ENCODE measurements at regions not wholly inside any gene's neighbourhood (a gene's known extent, or its start where the extent isn't known, plus 50 kb on each side); places are given as distances from the start of the nearest gene placed in this dataset.
"Not testable (repeated sequence)": the region's sequence is repeated elsewhere in the genome, so short reads cannot be mapped to it uniquely, and the experiment has no call there.

GRCh38 chr2:16741498-16741897, 75.9 kb upstream of the CYRIA start:
- FAIRE-seq, result no peak

GRCh38 chr2:16739778-16740581, 74.3 kb upstream of the CYRIA start:
- TF ChIP-seq POU2F2 (IDR thresholded peaks at IDR 0.05; ENCODE audit: low read depth, low read length), result no peak
- TF ChIP-seq SPI1 (IDR thresholded peaks at IDR 0.05; ENCODE audit: low read depth, low read length), result no peak
- no peak for TF ChIP-seq PAX5 (IDR thresholded peaks at IDR 0.05; ENCODE audit: insufficient read depth, low read length, severe bottlenecking)
- TF ChIP-seq POLR2A (IDR thresholded peaks at IDR 0.05; ENCODE audit: low read depth, low read length), result no peak
- TF ChIP-seq POLR2AphosphoS5 (IDR thresholded peaks at IDR 0.05; ENCODE audit: low read depth, low read length), result no peak
- no peak for TF ChIP-seq TAF1 (IDR thresholded peaks at IDR 0.05; ENCODE audit: low read depth, low read length)
- DNase-seq (ENCODE audit: insufficient read length, low spot score) (no peak), FAIRE-seq (no peak)

More at GRCh38 chr2:16741498-16741897, 75.9 kb upstream of the CYRIA start:
- no peak for TF ChIP-seq SPI1 (IDR thresholded peaks at IDR 0.05; ENCODE audit: low read depth, low read length)
- no peak for TF ChIP-seq POU2F2 (IDR thresholded peaks at IDR 0.05; ENCODE audit: low read depth, low read length)
- TF ChIP-seq TAF1 (IDR thresholded peaks at IDR 0.05; ENCODE audit: low read depth, low read length), result no peak
- no peak for TF ChIP-seq PAX5 (IDR thresholded peaks at IDR 0.05; ENCODE audit: insufficient read depth, low read length, severe bottlenecking)
- TF ChIP-seq POLR2A (IDR thresholded peaks at IDR 0.05; ENCODE audit: low read depth, low read length), result no peak
- TF ChIP-seq POLR2AphosphoS5 (IDR thresholded peaks at IDR 0.05; ENCODE audit: low read depth, low read length), result no peak
- no peak for DNase-seq (ENCODE audit: insufficient read length, low spot score)

DNA sequence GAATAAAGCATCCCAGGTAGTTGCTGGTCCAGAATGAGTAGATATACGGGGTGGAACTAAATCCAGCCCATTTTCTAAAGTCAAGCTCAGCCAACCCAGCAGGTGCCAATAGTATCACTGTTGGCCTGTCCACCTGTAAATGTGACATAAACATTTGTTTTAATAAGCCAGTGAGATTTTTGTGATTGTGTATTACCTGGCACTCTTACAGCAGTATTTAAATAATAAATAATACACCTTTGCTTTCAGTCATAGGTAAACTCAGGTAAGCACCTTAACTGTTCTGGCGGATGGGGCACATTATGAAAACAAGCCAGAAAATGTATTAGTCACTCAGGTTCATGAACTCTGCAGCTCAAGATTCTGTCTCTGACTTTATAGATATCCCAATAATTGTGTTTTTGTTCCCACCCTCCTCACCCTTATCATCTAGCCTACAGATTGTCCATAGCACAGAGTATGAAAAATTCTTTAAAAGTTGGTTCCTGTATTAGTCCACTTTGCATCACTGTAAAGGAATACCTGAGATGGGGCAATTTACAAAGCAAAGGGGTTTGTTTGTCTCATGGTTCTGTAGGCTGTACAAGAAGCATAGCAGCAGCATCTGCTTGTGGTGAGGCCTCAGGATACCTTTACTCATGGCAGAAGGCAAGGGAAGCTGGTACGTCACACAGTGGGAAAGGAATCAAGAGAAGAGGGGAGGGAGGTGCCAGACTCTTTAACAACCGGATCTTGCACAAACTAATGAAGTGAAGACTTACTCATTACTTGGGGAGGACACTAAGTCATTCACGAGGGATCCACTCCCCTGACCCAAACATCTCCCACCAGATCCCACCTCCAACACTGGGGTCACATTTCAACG, 73.0 kb upstream of the CYRIA start:
- no peak for DNase-seq (ENCODE audit: insufficient read length, low spot score)
- no peak for TF ChIP-seq TAF1 (IDR thresholded peaks at IDR 0.05; ENCODE audit: low read depth, low read length)
- no peak for TF ChIP-seq POLR2A (IDR thresholded peaks at IDR 0.05; ENCODE audit: low read depth, low read length)
- TF ChIP-seq POLR2AphosphoS5 (IDR thresholded peaks at IDR 0.05; ENCODE audit: low read depth, low read length), result no peak
- TF ChIP-seq POU2F2 (IDR thresholded peaks at IDR 0.05; ENCODE audit: low read depth, low read length), result no peak
- no peak for TF ChIP-seq PAX5 (IDR thresholded peaks at IDR 0.05; ENCODE audit: insufficient read depth, low read length, severe bottlenecking)
- no peak for TF ChIP-seq SPI1 (IDR thresholded peaks at IDR 0.05; ENCODE audit: low read depth, low read length)
- no peak for FAIRE-seq

DNA sequence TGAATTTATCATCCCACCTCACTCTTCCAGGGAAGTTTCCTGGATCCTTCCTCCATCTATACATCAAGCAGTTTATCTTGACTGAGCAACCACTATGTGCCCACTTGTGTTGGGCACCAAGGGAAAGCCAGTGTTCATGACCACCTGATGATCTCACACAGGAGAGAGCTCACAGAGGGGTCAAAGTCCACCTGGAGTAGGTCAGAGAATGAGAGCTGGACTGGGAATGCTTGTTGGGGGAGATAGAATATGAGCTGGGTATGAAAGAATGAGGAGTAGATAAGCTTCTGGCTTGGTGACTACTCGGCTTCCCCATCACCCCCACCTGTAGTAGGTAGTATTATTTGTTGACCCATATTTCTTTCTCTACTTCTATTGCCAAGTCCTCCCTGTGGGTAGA, 72.2 kb upstream of the CYRIA start:
- no peak for FAIRE-seq
- no peak for DNase-seq (ENCODE audit: insufficient read length, low spot score)

DNA sequence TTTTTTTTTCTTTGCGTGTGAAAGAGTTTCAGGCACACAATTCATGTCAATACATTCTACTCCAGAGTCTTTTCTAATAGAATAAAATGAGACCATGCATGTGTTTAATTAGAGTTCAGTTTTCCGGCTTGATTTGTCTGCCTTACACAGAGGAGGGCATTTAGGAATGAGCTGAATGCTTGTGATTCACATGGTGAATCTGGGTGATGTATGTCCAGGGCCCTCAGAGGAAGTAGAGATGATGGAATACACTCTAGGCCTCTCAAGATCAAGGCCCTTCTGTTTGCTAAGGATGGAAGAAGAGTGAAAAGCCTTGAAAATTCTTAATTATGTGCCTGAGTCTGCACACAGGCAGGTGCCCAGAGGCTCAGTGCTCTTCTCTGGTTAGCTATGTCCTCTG, 71.0 kb upstream of the CYRIA start:
- TF ChIP-seq PAX5 (IDR thresholded peaks at IDR 0.05; ENCODE audit: insufficient read depth, low read length, severe bottlenecking) (no peak), POLR2A (IDR thresholded peaks at IDR 0.05; ENCODE audit: low read depth, low read length) (no peak), TAF1 (IDR thresholded peaks at IDR 0.05; ENCODE audit: low read depth, low read length) (no peak), POU2F2 (IDR thresholded peaks at IDR 0.05; ENCODE audit: low read depth, low read length) (no peak), SPI1 (IDR thresholded peaks at IDR 0.05; ENCODE audit: low read depth, low read length) (no peak), POLR2AphosphoS5 (IDR thresholded peaks at IDR 0.05; ENCODE audit: low read depth, low read length) (no peak)
- FAIRE-seq, result no peak
- no peak for DNase-seq (ENCODE audit: insufficient read length, low spot score)

More for the DNA sequence above, 72.2 kb upstream of the CYRIA start:
- no peak for TF ChIP-seq POLR2A (IDR thresholded peaks at IDR 0.05; ENCODE audit: low read depth, low read length)
- TF ChIP-seq TAF1 (IDR thresholded peaks at IDR 0.05; ENCODE audit: low read depth, low read length), result no peak
- TF ChIP-seq PAX5 (IDR thresholded peaks at IDR 0.05; ENCODE audit: insufficient read depth, low read length, severe bottlenecking), result no peak
- no peak for TF ChIP-seq SPI1 (IDR thresholded peaks at IDR 0.05; ENCODE audit: low read depth, low read length)
- TF ChIP-seq POU2F2 (IDR thresholded peaks at IDR 0.05; ENCODE audit: low read depth, low read length), result no peak
- TF ChIP-seq POLR2AphosphoS5 (IDR thresholded peaks at IDR 0.05; ENCODE audit: low read depth, low read length), result no peak

DNA sequence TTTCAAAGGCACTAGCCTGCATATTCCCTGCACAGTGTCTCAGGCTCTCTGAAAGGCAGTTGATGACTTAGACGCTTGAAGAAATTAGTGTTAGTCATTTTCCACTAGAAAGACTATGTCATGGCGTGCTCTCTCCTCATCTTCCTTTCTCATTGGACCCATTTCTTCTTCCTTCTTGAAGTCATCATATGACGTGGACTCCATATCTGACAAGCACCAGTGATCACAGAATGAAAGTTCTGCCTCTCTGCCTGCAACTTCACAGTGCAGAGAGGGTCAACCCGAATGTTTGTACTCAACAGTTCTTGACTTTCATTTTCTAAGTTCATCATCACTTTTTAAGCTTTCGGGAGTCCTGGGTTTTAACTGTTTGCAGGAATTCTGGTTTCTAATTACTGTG, 63.7 kb upstream of the CYRIA start:
- FAIRE-seq, result no peak
- TF ChIP-seq POU2F2 (IDR thresholded peaks at IDR 0.05; ENCODE audit: low read depth, low read length) (no peak), POLR2AphosphoS5 (IDR thresholded peaks at IDR 0.05; ENCODE audit: low read depth, low read length) (no peak), SPI1 (IDR thresholded peaks at IDR 0.05; ENCODE audit: low read depth, low read length) (no peak), POLR2A (IDR thresholded peaks at IDR 0.05; ENCODE audit: low read depth, low read length) (no peak), PAX5 (IDR thresholded peaks at IDR 0.05; ENCODE audit: insufficient read depth, low read length, severe bottlenecking) (no peak), TAF1 (IDR thresholded peaks at IDR 0.05; ENCODE audit: low read depth, low read length) (no peak)

DNA sequence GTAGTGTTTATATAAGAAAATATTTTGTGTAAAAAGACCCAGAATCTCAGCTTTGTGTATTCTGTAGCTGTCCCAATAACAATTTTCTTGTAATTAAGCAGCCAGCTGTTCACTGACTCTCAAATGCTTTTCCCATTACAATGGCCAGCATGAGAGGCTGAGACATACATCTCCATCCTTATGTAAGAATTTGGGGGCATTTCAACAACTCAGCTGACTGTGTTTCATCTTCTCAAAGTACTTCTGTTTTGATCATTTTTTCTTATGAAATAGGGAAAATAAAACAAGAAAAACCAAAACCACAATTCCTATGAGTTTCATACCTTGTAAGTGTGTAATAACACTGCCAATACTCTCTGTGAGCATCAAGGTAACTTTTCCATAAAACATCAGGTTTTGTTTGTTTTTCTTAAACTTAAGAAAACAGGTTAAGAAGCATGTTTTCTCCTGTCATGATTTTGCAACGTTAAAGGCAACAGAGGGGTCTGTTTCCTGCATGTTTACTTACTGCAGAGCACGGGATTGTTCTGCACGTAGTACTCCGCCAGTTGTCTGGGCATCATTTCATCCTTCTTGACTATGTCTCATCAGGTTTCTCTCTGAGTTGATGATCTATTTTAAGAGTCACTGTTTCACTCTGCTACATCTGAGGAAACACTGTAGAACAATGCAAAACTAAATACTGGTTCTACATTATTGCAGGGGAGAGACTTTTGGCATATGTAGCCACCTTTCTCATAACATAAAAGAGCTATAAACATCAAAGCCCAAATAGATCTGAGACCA, 62.9 kb upstream of the CYRIA start:
- FAIRE-seq, result no peak
- no peak for TF ChIP-seq POLR2AphosphoS5 (IDR thresholded peaks at IDR 0.05; ENCODE audit: low read depth, low read length)
- DNase-seq (ENCODE audit: insufficient read length, low spot score), result no peak

More for the DNA sequence above, 63.7 kb upstream of the CYRIA start:
- DNase-seq (ENCODE audit: insufficient read length, low spot score), result no peak

DNA sequence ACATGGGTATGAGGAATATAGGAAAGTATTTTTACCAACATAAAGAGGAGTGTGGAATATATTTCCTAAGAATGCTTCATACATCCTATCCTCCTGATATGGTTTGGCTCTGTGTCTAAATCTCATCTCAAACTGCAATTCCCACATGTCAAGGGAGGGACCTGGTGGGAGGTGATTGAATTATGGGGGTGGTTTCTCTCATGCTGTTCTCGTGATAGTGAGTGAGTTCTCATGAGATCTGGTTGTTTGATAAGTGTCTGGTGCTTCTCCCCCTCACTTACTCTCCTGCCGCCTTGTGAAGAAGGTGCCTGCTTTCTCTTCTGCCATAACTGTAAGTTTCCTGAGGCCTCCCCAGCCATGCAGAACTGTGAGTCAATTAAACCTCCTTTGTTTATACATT, 62.2 kb upstream of the CYRIA start:
- not testable (repeated sequence) for DNase-seq (ENCODE audit: insufficient read length, low spot score); FAIRE-seq

GRCh38 chr2:16727256-16727655, 61.6 kb upstream of the CYRIA start:
- TF ChIP-seq POLR2A (IDR thresholded peaks at IDR 0.05; ENCODE audit: low read depth, low read length), result no peak
- no peak for TF ChIP-seq SPI1 (IDR thresholded peaks at IDR 0.05; ENCODE audit: low read depth, low read length)
- no peak for TF ChIP-seq POU2F2 (IDR thresholded peaks at IDR 0.05; ENCODE audit: low read depth, low read length)
- TF ChIP-seq POLR2AphosphoS5 (IDR thresholded peaks at IDR 0.05; ENCODE audit: low read depth, low read length), result no peak
- TF ChIP-seq TAF1 (IDR thresholded peaks at IDR 0.05; ENCODE audit: low read depth, low read length), result no peak
- no peak for TF ChIP-seq PAX5 (IDR thresholded peaks at IDR 0.05; ENCODE audit: insufficient read depth, low read length, severe bottlenecking)
- no peak for FAIRE-seq

More at GRCh38 chr2:16727256-16727655, 61.6 kb upstream of the CYRIA start:
- no peak for DNase-seq (ENCODE audit: insufficient read length, low spot score)
